GM13976 (cell line): ENCODE measurements at regions not wholly inside any gene's neighbourhood (a gene's known extent, or its start where the extent isn't known, plus 50 kb on each side); places are given as distances from the start of the nearest gene placed in this dataset.

Experiments used
- DNase-seq: peaks from one replicate; pipeline ENCODE4 v3.0.0; 2012; ENCODE audit warnings: low spot score
- in situ Hi-C: fragments of 300-500 bp; cut with MboI; formaldehyde crosslinking; loops from one replicate; pipeline ENCODE4 v1.12.0; 2022; ENCODE audit warnings: low sequenced_read_pairs, mixed read lengths, inconsistent platforms; ENCODE audit not compliant: unreplicated experiment
- TF ChIP-seq, protein P1 (sequence below): IDR thresholded peaks from 2 replicates; pipeline ENCODE4 v1.5.1; 2012; ENCODE audit warnings: borderline replicate concordance, mild to moderate bottlenecking; ENCODE audit not compliant: insufficient read depth; ENCODE audit errors: extremely low read depth, missing control alignments, control extremely low read depth

DNA sequence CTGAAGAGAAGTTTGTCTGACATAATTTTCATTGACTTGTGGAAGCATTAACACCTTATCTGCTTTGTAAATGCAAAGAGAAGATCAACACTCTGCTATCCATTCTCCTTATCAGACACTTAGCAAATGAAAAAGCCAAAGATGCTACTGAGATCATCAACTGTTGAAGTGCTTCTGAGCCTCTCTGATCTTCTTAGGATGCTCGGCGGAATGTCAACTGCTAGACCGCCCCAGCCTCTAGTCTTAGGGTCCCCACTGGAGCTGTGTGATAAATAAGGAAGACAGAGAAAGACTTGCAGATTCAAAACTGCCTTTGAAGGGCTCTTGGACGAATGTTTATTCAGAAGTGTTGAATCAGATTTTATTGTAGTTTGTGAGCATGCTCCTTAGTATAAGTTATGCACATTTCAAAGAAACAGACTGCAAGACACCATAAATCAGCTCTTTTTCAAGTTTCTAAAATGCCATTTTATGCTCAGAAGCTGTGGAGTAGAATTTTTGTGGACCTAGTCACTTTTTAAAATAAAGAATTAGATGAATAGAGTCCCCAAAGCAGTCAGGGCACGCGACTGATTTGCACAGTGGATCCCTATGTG lies 197.9 kb downstream of the DIRAS2 start:
- in situ Hi-C loops, result no loop called here
- TF ChIP-seq, protein P1, sequence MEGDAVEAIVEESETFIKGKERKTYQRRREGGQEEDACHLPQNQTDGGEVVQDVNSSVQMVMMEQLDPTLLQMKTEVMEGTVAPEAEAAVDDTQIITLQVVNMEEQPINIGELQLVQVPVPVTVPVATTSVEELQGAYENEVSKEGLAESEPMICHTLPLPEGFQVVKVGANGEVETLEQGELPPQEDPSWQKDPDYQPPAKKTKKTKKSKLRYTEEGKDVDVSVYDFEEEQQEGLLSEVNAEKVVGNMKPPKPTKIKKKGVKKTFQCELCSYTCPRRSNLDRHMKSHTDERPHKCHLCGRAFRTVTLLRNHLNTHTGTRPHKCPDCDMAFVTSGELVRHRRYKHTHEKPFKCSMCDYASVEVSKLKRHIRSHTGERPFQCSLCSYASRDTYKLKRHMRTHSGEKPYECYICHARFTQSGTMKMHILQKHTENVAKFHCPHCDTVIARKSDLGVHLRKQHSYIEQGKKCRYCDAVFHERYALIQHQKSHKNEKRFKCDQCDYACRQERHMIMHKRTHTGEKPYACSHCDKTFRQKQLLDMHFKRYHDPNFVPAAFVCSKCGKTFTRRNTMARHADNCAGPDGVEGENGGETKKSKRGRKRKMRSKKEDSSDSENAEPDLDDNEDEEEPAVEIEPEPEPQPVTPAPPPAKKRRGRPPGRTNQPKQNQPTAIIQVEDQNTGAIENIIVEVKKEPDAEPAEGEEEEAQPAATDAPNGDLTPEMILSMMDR, result no peak
- no peak for DNase-seq

DNA sequence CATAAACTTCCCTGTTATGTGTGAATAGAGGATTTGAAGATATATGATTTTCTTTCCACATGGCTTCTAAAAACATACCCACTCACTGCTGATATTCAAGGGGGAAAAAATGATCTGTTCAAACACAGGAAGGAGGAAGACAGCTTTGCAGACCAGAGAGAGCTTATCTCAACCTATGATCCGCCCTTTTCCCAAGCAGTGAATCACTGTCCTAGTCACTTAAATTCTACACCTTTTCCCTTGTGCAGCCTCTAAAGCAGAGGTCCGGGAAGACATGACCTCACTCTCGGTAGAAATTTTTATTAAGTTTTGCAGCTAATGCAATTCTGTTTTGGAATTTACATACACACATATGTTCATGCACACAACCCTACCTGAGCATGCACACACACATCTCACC lies 197.2 kb downstream of the DIRAS2 start:
- TF ChIP-seq, protein P1, result no peak
- no peak for DNase-seq

DNA sequence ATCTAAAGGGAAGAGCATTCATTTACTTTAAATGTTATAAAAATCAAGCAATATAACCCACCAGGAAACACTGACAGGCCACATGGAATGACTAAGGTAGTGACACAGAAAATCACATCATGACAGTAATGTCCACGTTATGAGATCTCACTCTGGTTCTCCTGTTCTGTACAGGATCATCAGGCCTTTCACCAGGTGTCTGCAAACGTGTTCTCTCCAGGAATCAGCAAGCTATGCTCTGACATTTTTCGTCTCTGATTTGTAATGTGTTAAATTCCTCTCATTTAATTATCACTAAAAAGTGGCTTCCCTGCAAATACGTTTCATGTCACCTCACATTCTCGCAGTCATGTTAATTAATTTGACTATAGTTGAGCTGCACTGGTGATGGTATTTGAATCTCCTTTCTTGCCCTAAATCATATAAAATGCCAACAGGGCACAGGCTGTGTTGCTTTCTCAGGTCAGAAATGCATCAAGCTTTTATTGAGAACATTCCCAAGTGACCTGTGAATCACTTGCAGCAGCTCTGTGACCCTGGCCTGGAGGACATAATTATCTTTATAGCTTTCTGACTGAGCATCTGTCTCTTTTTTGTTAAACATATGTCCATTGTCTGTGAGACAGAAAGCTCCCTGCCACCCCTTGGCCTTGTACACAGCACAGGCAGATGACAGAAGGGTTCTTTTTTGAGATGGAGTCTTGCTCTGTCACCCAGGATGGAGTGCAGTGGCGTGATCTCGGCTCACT lies 196.2 kb downstream of the DIRAS2 start:
- in situ Hi-C loops, result no loop called here
- TF ChIP-seq, protein P1, result no peak
- DNase-seq, result no peak

More for the DNA sequence above, 197.2 kb downstream of the DIRAS2 start:
- in situ Hi-C loops, result no loop called here

DNA sequence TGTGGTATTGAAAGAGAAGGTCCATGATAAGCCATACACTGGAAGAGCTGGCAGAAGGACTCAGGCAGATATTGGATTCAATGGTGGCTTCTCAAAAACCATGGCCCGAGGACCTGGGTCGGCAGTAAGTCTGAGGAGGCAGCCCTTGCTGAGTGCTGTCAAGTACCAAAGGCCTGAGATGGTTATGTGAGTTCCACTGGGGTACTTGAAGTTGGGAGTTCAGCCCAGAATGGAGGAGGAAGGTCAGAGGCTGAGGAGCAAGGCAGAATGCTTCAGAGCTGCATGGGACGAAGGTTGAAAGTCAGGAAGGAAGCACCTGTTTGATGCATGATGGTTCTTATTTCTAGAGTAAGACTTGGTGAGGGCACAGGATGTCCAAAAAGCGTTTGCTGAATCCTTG lies 194.9 kb downstream of the DIRAS2 start:
- TF ChIP-seq, protein P1, result no peak
- no peak for DNase-seq
- in situ Hi-C loops, result no loop called here

DNA sequence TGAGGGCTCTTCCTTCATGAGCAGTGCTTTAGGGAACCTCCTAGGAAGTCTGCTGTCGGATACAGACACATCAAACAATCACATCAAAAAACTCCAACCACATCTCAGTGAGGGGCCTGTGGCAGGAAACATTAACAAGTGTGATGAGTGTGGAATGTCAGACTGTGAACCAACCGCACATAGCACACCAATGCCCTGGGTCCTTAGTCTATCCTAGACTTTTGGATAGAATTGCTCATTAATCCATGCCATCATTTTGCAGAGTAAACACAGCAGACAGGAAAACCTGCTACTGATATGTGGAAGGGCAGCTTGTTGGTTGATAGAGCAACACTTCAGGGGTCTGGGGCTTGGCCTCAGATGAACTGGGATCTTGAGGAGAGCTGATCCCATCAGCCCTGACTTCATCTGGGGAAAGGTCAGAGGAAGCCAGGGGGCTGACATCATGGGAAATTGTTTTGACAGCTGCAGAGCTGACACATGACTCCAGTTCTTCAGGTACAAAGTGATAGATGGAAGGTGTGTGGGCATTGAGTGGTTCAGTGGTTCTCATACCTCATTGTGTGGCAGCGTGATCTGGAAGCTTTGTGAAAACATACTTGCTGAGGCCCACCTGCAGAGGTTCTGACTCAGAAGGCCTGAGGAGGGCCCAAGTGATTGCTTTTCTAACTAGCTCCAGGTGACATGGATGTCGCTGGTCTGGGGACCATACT lies 193.3 kb downstream of the DIRAS2 start:
- in situ Hi-C loops, result no loop called here
- no peak for DNase-seq
- TF ChIP-seq, protein P1, result no peak

DNA sequence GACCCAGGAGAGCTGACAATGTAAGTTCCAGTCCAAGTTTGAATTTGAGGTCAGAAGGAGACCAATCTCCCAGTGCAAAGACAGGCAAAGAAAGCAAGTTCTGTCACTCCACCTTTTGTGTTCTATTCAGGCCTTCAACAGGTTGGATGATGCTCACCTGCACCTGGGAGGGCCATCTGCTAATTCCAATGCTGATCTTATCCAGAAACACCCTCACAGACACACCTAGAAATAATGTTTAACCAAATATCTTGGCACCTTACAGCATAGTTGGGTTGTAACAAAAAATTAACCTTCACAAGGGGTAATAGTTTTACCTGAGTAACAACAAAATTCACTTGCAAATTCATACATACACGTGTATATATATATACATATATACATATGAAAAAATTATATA lies 190.8 kb downstream of the DIRAS2 start:
- DNase-seq, result no peak
- TF ChIP-seq, protein P1, result no peak
- in situ Hi-C loops, result no loop called here
